HG02588 (cell line): ENCODE measurements at regions not wholly inside any gene's neighbourhood (a gene's known extent, or its start where the extent isn't known, plus 50 kb on each side); places are given as distances from the start of the nearest gene placed in this dataset.
"Not testable (repeated sequence)": the region's sequence is repeated elsewhere in the genome, so short reads cannot be mapped to it uniquely, and the experiment has no call there.

ENCODE experiments used
- ATAC-seq: cut with Tn5 transposase; IDR thresholded peaks from one replicate; pipeline ENCODE4 v1.9.1; 2021; ENCODE audit warnings: mild to moderate bottlenecking, moderate library complexity; ENCODE audit not compliant: unreplicated experiment

DNA sequence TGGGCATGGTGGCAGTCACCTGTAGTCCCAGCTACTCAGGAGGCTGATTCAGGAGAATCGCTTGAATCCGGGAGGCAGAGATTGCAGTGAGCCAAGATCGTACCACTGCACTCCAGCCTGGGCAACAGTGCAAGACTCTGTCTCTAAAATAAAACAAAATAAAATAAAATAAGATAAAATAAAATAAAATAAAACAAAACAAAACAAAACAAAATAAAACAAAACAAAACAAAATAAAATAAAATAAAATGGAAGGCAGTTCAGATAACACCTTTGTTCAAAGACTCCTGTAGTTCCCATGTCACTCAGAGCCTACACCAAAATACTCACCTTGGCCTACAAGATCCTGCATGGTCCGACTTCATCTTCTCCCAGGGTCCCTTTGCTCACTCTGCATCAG, 61.3 kb downstream of the SYF2 start:
- not testable (repeated sequence) for ATAC-seq

DNA sequence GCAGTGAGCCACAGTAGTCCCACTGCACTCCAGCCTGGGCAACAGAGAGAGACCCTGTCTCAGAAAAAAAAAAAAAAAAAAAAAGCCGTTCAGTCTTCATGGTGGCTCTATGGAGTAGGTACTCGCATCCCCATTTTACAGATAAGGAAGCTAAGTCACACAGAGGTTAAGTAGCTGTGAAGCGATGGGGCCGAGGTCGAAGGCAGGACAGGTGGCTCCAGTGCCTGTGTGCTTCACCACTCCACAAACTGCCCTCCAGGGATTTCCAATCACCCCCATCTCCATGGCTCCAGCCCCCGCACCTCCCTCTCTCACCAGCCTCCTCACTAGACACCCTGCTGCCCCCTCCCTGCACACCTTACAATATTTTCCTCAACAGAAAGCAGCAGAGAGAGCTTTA, 61.9 kb downstream of the SYF2 start:
- no peak for ATAC-seq

GRCh38 chr1:25169610-25170009, 62.7 kb downstream of the SYF2 start:
- ATAC-seq: no peak

- no peak for ATAC-seq
Measured at GRCh38 chr1:25169168-25169567, 63.1 kb downstream of the SYF2 start.

DNA sequence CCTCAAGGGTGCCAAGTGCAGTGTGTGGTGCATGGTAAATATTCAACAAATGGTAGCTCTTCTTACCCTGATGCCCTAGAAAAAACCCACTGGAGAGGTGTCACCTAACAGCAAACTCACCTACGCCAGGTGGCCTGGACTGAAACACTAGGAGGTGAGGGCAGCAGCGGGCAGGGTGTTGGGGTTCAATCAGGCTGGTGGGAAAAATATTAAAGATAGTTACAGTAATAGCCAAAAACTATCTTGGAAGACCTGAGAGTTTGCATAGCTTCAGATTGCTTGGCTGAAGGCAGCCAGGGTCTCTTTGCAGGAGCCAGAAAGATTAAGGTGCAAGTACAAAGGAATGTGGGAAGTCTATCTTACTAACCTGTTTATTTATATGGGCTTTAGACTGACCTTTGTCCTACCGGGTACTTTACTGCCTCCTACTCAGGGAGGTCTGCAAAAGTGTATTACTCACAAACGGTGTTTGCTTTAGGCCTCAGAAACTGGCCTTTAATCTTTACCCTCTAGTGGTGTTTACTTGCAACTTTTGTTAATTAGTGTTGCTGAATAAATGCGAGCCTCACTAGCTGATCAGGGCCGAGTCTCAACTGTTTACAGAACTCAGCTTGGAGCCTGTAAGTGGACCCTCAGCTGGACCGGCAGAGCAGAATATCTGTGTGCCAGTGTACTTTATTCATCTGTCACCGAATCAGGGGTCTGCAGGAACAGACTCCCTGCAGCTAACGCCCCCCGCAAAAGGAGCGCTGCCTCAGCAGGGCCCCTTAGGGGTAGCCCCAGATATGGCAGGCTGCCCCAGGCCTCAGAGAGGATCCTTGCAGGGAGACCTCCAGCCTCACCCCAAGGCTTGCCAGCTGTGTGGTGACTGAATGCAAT, 63.9 kb downstream of the SYF2 start:
- ATAC-seq: no peak

GRCh38 chr1:25167269-25168192, 64.8 kb downstream of the SYF2 start:
- no peak for ATAC-seq

DNA sequence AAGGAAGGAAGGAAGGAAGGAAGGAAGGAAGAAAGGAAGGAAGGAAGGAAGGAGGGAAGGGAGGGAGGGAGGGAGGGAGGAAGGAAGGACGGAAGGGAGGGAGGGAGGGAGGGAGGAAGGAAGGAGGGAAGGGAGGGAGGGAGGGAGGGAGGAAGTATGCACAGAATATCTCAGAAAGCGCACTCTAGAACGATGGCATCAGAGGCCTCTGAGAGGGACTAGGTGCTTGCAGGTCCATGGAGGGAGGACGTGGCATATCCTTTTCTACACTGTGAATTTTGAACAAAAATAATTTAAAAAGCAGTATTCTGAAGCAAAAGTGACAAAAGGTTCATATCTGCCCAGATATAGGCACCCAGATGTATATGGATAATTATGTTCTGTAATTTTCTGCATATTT, 65.5 kb downstream of the SYF2 start:
- no peak for ATAC-seq

DNA sequence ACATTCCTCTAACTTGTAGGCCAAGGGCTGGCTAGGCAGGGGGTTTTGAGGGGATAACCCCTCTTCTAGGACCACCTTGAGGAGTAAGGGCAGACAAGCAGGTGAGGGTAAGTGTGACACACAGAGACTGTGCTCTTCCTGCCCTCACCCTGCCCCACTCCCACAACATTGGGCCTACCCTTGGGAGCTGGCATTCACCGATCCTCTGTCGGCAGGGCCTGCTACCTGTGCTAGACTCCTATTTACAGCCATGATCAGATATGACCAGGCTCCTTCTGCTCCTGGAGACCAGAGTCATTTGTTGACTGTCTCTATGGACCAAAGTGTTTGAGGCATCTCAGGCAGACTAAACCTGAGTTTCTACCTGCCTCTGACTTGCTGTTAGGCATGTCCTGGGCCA, 68.3 kb downstream of the SYF2 start:
- no peak for ATAC-seq

DNA sequence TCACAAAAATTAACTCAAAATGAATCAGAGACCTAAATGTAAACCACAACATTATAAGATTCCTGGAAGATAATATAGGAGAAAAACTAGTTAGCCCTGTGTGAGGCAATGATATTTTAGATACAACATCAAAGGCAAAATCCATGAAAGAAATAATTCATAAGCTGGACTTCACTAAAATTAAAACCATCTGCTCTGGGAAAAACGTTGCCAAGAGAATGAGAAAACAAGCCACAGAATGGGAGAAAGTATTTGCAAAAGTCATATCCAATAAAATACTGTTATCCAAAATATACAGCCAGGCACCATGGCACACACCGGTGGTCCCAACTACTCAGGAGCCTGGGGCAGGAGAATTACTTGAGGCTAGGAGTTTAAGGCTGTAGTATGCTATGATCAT, 70.3 kb downstream of the SYF2 start:
- no peak for ATAC-seq

- no peak for ATAC-seq
Measured at GRCh38 chr1:25157846-25158245, 74.5 kb downstream of the SYF2 start.

DNA sequence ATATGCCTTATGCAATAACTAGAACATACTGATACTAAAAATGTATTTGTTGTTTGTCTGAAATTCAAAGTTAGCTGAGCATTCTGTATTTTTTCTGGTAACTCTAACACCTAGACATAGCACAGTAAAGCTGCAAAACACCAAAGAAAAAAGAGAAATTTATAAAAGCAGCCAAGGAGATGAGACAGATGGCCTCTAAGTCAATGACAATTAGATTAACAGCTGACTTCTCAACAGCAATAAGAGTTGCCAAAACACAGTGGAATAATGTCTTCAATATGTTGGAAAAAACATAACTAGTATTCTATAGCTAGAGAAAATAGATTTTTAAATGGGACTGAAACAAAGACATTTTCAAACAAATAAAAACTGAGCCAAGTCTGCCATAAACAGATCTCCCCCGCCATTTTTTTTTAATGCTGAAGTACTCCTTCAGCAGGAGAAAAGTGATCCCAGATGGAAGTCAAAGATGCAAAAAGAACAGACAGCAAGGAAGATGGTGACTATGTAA, 81.3 kb downstream of the SYF2 start:
- ATAC-seq: no peak

- no peak for ATAC-seq
Measured at GRCh38 chr1:25148673-25149300, 83.5 kb downstream of the SYF2 start.

GRCh38 chr1:25146451-25146855, 85.8 kb downstream of the SYF2 start:
- no peak for ATAC-seq

GRCh38 chr1:25145775-25146393, 86.4 kb downstream of the SYF2 start:
- no peak for ATAC-seq

DNA sequence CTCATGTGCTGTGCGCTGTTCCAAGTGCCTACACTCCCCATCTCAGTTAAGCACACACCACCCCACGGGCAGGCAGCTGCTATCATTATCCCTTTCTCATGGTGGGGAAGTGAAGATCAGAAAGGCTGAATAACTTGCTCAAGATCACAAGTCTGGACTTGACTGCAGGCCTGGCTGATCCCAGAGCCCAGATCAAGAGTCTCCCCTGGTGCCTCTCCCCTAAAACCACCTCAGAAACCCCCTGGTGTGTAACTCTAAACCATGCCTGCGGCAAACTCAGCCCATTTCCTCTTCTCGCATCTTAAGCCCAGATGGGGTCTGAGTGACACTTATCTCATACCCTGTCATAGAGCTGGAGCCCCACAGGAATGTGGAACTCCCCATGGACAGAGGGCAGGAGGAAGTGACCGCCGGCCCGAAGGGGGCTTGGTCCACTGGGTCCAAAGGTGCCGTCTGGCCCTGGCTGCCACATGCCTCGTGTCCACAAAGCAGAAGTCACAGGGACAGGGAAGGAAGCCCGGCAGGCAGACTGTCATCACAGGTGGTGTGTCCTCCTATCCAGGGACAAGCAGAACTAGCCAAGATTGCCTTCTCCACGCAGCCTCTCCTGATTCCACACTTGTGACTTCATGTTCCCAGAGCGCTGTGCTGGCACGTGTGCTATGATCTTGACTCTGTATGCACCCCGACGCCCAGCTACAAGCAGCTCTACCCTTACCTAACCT, 92.1 kb downstream of the SYF2 start:
- ATAC-seq: peak; percentile 90

DNA sequence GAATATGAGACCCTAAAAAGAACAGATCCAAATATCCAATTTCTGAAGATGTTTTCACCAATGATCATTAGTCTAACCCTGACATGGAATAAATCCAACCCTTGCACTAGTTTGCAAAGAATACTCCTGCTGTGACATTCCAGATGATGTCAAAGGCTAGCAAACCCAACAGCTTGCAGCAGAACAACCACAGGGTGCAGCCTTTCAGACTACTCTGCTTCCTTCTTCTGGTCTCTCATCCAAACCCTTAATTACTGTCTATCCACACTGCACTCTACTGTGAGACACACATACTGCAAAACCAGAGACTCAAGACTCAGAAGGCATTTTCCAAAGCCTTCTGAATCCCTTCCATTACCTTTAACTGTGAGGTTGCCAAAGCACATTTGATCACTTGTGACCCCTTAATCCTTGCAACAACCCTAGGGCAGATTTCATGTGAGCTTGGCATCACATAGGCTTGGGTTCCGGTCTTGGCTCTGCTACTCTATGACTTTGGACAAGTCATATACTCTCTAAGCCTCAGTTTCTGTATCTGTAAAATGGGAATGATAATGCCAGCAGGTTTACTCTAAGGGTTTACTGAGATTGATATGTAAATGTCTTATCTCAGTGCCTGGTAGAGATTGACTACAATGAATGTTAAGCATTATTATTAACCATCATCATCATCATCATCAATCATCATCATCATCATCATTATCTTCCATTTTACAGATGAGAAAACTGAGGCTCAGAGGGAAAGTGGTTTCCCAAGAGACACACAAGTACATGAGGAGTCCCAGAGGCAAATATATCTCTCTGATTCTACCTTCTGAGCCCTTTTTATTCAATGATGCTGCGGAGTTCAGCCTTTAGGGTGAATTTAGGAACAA, 94.5 kb downstream of the SYF2 start:
- no peak for ATAC-seq

- no peak for ATAC-seq
Measured at GRCh38 chr1:25137106-25137505, 95.2 kb downstream of the SYF2 start.

DNA sequence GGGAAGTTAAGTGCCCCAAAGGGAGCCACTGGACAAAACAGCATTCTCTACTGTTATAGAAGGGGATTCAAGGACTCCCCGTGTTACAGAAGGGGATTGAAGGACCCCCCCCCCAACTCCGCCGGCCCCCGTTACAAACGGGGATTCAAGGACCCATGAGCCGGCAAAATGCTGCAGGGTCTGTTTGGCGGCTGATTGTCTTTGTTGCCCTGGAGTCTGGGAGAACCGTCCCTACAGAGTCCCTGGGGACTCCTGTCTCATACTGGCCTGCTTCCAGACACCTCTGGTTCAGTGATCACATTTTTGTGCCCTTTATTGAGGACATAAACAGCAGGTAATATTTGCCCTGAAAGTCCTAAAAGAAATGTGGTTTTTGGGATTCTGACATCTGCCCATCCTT, 96.4 kb downstream of the SYF2 start:
- no peak for ATAC-seq

- ATAC-seq: no peak
Measured at GRCh38 chr1:25134801-25135461, 97.4 kb downstream of the SYF2 start.
